ENCODE measurements at regions not wholly inside any gene's neighbourhood (a gene's known extent, or its start where the extent isn't known, plus 50 kb on each side); places are given as distances from the start of the nearest gene placed in this dataset.

- no peak for TF ChIP-seq EZH2 (IDR thresholded peaks at IDR 0.05; ENCODE audit: borderline replicate concordance, insufficient read depth, low read length, poor library complexity, severe bottlenecking)
- no peak for TF ChIP-seq REST (IDR thresholded peaks at IDR 0.05; ENCODE audit: borderline replicate concordance)
- TF ChIP-seq CTCF (IDR thresholded peaks at IDR 0.05; ENCODE audit: poor library complexity, severe bottlenecking) = no peak
- no peak for TF ChIP-seq EP300 (conservative IDR thresholded peaks at IDR 0.05; ENCODE audit: poor library complexity, severe bottlenecking)
- TF ChIP-seq POLR2AphosphoS5 (IDR thresholded peaks at IDR 0.05) = no peak
- TF ChIP-seq TAF1 (IDR thresholded peaks at IDR 0.05; ENCODE audit: low read depth) = no peak
These were observed 126.7 kb downstream of the TTC6 start for GRCh38 chr14:37721976-37722659.

Data from neural cell (in vitro differentiated cells).